ENCODE measurements at regions not wholly inside any gene's neighbourhood (a gene's known extent, or its start where the extent isn't known, plus 50 kb on each side); places are given as distances from the start of the nearest gene placed in this dataset.

DNA sequence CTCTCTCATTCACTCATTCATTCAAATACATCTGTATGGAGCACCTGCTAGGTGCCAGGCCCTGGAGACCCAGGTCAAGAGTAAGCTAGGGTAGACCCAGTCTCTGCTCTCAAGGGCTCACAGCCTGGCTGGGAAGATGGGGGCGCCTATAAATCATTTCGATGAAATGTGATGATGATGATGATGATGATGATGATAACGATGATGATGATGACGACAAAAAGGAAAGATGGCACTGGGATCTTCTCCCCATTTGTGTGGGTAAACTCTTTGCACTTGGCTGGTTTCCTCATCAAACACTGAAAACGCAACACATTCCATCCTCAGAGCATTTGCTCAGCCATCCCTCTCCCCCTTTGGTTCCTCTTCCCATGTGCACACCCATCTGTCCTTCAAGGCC, 188.0 kb upstream of the CDYL start:
- Histone ChIP-seq H3K4me3 (no peak overlapping the region), H3K9me3 (ENCODE audit: low read depth, low read length) (no peaks in the 10 kb centered on the region), H3K9ac (ENCODE audit: insufficient read length) (no peak overlapping the region), H3K36me3 (ENCODE audit: insufficient read depth, low read length) (no peaks in the 10 kb centered on the region), H3K27ac (no peak overlapping the region)
- no peak for TF ChIP-seq POLR2AphosphoS5 (IDR thresholded peaks at IDR 0.05; ENCODE audit: borderline replicate concordance, low read depth, low read length)
- TF ChIP-seq FOXP2 (optimal IDR thresholded peaks at IDR 0.05; ENCODE audit: control extremely low read depth, extremely low read length, insufficient read depth): no peak
- TF ChIP-seq EZH2 (IDR thresholded peaks at IDR 0.05): no peak
- no peak for DNase-seq (ENCODE audit: low read depth, low spot score)

DNA sequence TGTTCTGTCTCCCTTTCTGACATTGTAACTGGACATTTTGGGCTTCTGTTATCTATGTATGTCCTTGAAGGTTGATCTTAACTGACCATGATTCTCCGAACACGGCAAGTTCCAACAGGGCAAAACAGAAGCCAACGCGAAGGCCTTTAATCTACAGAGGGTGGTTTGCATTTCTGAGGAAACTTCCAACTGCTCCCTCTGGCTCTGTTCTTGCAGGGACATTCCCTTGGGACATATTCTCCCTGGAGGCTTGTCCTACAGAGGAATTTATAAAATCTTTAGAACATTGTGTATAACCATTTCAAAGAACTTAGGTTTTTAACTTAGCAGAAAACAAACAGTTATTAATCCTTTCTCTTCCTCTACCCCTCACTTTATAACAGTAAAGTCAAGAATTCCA, 189.0 kb upstream of the CDYL start:
- DNase-seq (ENCODE audit: low read depth, low spot score): no peak
- no peaks in the 10 kb centered on the region for H3K9me3 ChIP-seq (ENCODE audit: low read depth, low read length)
- TF ChIP-seq POLR2AphosphoS5 (IDR thresholded peaks at IDR 0.05; ENCODE audit: borderline replicate concordance, low read depth, low read length): no peak
- no peak for TF ChIP-seq EZH2 (IDR thresholded peaks at IDR 0.05)
- TF ChIP-seq FOXP2 (optimal IDR thresholded peaks at IDR 0.05; ENCODE audit: control extremely low read depth, extremely low read length, insufficient read depth): no peak
- H3K4me3 ChIP-seq: no peak overlapping the region
- H3K36me3 ChIP-seq (ENCODE audit: insufficient read depth, low read length): no peaks in the 10 kb centered on the region
- H3K27ac ChIP-seq: no peak overlapping the region
- no peak overlapping the region for H3K9ac ChIP-seq (ENCODE audit: insufficient read length)

DNA sequence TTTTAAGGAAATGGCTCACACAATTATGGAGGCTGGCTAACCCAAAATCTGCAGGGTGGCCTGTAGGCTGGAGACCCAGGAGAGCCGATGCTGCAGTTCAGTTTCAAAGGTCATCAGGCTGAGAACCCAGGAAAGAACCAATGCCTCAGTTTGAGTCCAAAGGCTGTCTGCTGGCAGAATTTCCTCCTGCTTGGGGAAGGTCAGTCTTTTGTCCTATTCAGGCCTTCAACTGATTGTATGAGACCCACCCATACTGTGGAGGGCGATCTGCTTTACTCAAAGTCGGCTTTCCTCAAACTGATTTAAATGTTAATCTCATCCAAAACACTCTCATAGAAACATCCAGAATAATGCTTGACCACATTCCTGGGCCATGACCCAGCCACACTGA, 189.7 kb upstream of the CDYL start:
- no peak for TF ChIP-seq POLR2AphosphoS5 (IDR thresholded peaks at IDR 0.05; ENCODE audit: borderline replicate concordance, low read depth, low read length)
- TF ChIP-seq EZH2 (IDR thresholded peaks at IDR 0.05): no peak
- no peak for TF ChIP-seq FOXP2 (optimal IDR thresholded peaks at IDR 0.05; ENCODE audit: control extremely low read depth, extremely low read length, insufficient read depth)
- no peak overlapping the region for H3K27ac ChIP-seq
- no peaks in the 10 kb centered on the region for H3K9me3 ChIP-seq (ENCODE audit: low read depth, low read length)
- DNase-seq (ENCODE audit: low read depth, low spot score): no peak
- H3K9ac ChIP-seq (ENCODE audit: insufficient read length): no peak overlapping the region
- H3K36me3 ChIP-seq (ENCODE audit: insufficient read depth, low read length): no peaks in the 10 kb centered on the region
- no peak overlapping the region for H3K4me3 ChIP-seq

DNA sequence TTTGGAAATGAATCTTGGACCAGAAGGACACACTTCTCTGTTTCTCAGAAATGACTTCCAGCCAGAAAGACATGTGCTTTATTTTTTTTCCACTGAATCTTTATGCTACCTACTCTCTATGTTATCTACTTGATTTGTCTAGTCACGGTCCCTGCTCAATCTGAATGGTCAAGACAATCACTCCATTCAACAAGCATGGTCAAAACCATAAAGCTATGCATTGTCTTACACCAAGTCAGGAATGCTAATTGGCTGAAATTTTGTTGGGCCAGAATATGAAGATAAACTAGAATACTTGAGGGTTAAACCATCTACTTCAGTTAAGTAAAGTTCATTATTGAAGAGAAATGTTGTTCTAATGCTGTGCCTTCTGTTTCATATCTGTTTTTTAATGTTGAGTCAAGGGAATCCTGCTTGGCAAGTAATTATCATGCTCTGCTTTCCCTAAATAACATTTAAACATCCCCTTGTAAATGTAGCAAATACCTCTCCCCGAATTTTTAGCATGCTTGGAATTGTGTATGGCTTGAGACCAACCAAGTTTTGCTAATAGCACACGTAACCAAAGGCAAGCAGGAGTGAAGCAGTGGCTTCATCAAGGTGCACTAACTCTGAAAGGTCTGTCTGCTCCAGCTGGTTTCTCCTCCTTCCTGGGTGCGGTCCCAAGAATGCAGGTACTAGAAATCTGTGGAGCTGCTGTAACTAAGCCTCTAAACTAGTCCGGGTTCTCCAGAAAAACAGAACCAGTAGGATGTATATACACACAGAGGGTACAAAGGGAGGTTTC, 190.3 kb upstream of the CDYL start:
- Histone ChIP-seq H3K4me3 (no peak overlapping the region), H3K9ac (ENCODE audit: insufficient read length) (no peak overlapping the region), H3K27ac (no peak overlapping the region), H3K36me3 (ENCODE audit: insufficient read depth, low read length) (no peaks in the 10 kb centered on the region), H3K9me3 (ENCODE audit: low read depth, low read length) (no peaks in the 10 kb centered on the region)
- TF ChIP-seq POLR2AphosphoS5 (IDR thresholded peaks at IDR 0.05; ENCODE audit: borderline replicate concordance, low read depth, low read length): no peak
- TF ChIP-seq EZH2 (IDR thresholded peaks at IDR 0.05): no peak
- no peak for TF ChIP-seq FOXP2 (optimal IDR thresholded peaks at IDR 0.05; ENCODE audit: control extremely low read depth, extremely low read length, insufficient read depth)
- DNase-seq (ENCODE audit: low read depth, low spot score): no peak

DNA sequence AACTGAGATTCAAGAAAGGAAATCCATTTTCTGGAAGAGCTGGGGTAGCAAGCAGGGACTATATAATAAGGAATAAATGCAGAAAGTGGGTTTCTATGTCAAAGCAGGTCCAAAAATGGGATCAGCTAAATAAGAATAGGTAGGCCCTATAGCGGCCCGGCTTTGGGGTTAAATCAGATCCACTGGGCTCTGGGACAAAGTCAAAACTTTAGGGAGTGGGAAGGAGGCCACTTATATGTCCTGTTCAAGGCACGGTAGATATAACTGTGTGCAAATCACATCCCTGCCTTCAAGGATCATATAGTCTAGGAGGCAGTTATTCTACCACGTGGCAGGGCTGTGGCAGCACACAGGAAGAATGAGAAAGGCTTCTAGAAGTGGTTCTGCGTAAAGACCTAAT, 191.4 kb upstream of the CDYL start:
- Histone ChIP-seq H3K9ac (ENCODE audit: insufficient read length) (no peak overlapping the region), H3K4me3 (no peak overlapping the region), H3K36me3 (ENCODE audit: insufficient read depth, low read length) (no peaks in the 10 kb centered on the region), H3K9me3 (ENCODE audit: low read depth, low read length) (no peaks in the 10 kb centered on the region), H3K27ac (no peak overlapping the region)
- no peak for TF ChIP-seq EZH2 (IDR thresholded peaks at IDR 0.05)
- TF ChIP-seq POLR2AphosphoS5 (IDR thresholded peaks at IDR 0.05; ENCODE audit: borderline replicate concordance, low read depth, low read length): no peak
- no peak for TF ChIP-seq FOXP2 (optimal IDR thresholded peaks at IDR 0.05; ENCODE audit: control extremely low read depth, extremely low read length, insufficient read depth)
- no peak for DNase-seq (ENCODE audit: low read depth, low spot score)

DNA sequence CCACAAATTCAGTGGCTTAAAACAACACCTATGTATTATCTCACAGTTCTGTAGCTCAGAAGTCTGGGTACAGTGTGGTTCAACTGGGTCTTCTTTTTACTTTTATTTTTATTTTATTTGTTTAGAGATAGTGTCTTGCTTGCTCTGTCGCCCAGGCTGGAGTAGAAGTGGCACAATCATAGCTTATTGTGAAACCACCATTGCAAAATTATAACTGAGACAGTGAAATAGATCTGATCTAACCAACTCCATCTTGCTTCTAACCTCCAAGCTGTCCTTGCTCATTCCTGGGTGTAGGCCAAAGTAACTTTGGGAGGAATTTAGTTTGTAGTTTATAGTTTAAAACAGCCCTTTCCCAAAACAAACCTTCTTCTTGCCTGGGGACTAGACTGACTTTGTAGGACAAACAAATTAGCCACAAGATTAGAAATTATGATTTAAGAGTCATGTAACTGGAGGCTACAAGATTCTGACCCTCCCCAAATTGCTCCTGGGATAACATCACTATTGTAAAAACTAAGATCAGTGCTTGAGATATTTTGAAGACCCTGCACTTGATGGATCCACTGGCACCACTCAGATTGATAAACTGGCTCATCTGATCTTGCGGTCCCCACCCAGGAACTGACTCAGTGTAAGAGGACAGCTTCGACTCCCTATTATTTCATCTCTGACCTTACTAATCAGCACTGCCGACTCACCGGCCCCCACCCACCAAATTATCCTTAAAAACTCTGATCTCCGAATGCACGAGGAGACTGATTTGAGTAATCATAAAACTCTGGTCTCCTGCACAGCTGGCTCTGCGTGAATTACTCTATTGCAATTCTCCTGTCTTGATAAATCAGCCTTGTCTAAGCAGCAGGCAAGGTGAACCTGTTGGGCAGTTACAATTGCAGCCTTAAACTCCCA, 193.4 kb upstream of the CDYL start:
- no peak overlapping the region for H3K9ac ChIP-seq (ENCODE audit: insufficient read length)
- TF ChIP-seq EZH2 (IDR thresholded peaks at IDR 0.05) (no peak), POLR2AphosphoS5 (IDR thresholded peaks at IDR 0.05; ENCODE audit: borderline replicate concordance, low read depth, low read length) (no peak), FOXP2 (optimal IDR thresholded peaks at IDR 0.05; ENCODE audit: control extremely low read depth, extremely low read length, insufficient read depth) (no peak)
- no peaks in the 10 kb centered on the region for H3K9me3 ChIP-seq (ENCODE audit: low read depth, low read length)
- H3K36me3 ChIP-seq (ENCODE audit: insufficient read depth, low read length): no peaks in the 10 kb centered on the region
- no peak for DNase-seq (ENCODE audit: low read depth, low spot score)
- H3K27ac ChIP-seq: no peak overlapping the region
- no peak overlapping the region for H3K4me3 ChIP-seq

DNA sequence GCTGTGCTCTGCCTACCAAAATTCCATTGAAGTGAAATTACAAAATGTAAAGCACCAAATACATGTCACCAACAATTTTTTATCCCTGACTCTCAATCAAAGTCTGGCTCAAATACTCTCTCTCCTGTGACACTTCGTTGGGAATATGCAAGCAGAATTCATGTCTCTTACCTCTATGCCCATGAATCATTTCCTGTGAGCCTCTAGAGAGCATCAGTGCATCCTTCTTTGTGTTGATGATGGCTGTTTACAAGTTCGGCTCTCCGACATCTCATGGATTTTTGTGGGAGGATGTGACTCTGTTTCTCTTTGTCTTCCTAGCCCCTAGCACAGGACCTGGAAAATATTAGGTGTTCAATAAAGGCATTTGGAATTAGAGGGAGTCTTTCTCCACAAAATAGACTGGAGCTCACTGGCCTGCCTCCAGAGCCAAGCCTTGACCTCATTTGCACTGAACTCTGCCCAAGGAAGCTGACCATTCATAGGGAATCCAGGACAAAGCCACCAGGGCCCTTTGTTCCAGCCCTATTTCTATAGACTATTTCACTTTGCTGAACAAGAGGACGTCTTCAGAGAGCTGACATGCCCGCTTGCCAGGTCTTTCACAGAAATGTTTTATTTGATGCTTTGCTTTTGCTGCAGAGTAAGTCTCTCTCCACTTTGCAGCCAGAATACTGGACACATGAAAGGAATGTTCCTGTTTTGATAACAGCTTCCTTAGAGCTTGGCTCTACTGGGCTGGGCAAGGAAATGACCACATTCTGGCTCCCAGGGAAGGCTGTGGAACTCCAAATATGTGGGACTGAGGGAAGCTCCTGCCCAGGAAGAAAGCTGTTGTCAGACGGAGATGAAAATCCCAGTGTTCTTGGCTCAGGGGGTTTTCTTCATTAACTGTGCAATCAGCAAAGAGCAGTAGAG, 194.5 kb upstream of the CDYL start:
- no peaks in the 10 kb centered on the region for H3K36me3 ChIP-seq (ENCODE audit: insufficient read depth, low read length)
- no peak overlapping the region for H3K9ac ChIP-seq (ENCODE audit: insufficient read length)
- H3K27ac ChIP-seq: no peak overlapping the region
- TF ChIP-seq EZH2 (IDR thresholded peaks at IDR 0.05) (no peak), FOXP2 (optimal IDR thresholded peaks at IDR 0.05; ENCODE audit: control extremely low read depth, extremely low read length, insufficient read depth) (no peak), POLR2AphosphoS5 (IDR thresholded peaks at IDR 0.05; ENCODE audit: borderline replicate concordance, low read depth, low read length) (no peak)
- H3K9me3 ChIP-seq (ENCODE audit: low read depth, low read length): no peaks in the 10 kb centered on the region
- no peak for DNase-seq (ENCODE audit: low read depth, low spot score)
- H3K4me3 ChIP-seq: no peak overlapping the region

All from SK-N-MC (cell line).